OCI-LY1 (cell line): ENCODE measurements at regions not wholly inside any gene's neighbourhood (a gene's known extent, or its start where the extent isn't known, plus 50 kb on each side); places are given as distances from the start of the nearest gene placed in this dataset.

ENCODE experiments used
- H2AFZ ChIP-seq: fragments of 200-600 bp; sonication (generic), shearing (Covaris generic); 2 replicates; pipeline ENCODE4 v1.6.0; 2014; ENCODE audit warnings: antibody characterized with exemption, mild to moderate bottlenecking, low read length
- H3F3A ChIP-seq: fragments of 200-600 bp; sonication (generic), shearing (Covaris generic); 2 replicates; pipeline ENCODE4 v1.6.0; 2014; ENCODE audit warnings: mild to moderate bottlenecking, antibody characterized with exemption, low read length, moderate library complexity; ENCODE audit not compliant: insufficient read depth
- H3K27ac ChIP-seq: fragments of 200-600 bp; sonication (generic); 2 replicates; pipeline ENCODE4 v1.5.1; 2014; ENCODE audit warnings: low read length, mixed run types, mild to moderate bottlenecking, low read depth; ENCODE audit not compliant: poor library complexity, severe bottlenecking
- H3K27me3 ChIP-seq: fragments of 200-600 bp; sonication (generic); 2 replicates; pipeline ENCODE4 v1.6.0; 2014; ENCODE audit warnings: antibody characterized with exemption, mild to moderate bottlenecking, low read length, moderate library complexity; ENCODE audit not compliant: insufficient read depth
- H3K36me3 ChIP-seq: fragments of 200-600 bp; sonication (generic); 2 replicates; pipeline ENCODE4 v1.6.1; 2014; ENCODE audit warnings: mild to moderate bottlenecking, antibody characterized with exemption, low read length, moderate library complexity, mixed read lengths; ENCODE audit not compliant: insufficient read depth
- H3K4me1 ChIP-seq: fragments of 200-600 bp; sonication (generic); 2 replicates; pipeline ENCODE4 v1.5.1; 2014; ENCODE audit warnings: mild to moderate bottlenecking, low read length, moderate library complexity; ENCODE audit not compliant: insufficient read depth, severe bottlenecking
- H3K4me2 ChIP-seq: fragments of 200-600 bp; sonication (generic), shearing (Covaris generic); 2 replicates; pipeline ENCODE4 v1.6.1; 2014; ENCODE audit warnings: low read length
- H3K4me3 ChIP-seq: fragments of 200-600 bp; sonication (generic); 2 replicates; pipeline ENCODE4 v1.5.1; 2014; ENCODE audit warnings: low read length, low read depth, mild to moderate bottlenecking, mixed read lengths; ENCODE audit not compliant: poor library complexity, severe bottlenecking
- H3K79me2 ChIP-seq: fragments of 200-600 bp; shearing (Covaris generic); 2 replicates; pipeline ENCODE4 v1.6.1; 2016; ENCODE audit warnings: mixed run types, low read length, mixed read lengths; ENCODE audit not compliant: insufficient read depth
- H3K9ac ChIP-seq: fragments of 200-600 bp; sonication (generic), shearing (Covaris generic); 2 replicates; pipeline ENCODE4 v1.6.1; 2014; ENCODE audit warnings: mild to moderate bottlenecking, low read length, mixed read lengths
- H3K9me2 ChIP-seq: fragments of 200-600 bp; sonication (generic), shearing (Covaris generic); 2 replicates; pipeline ENCODE4 v1.6.1; 2014; ENCODE audit warnings: low read depth, mild to moderate bottlenecking, low read length, mixed read lengths
- H3K9me3 ChIP-seq: fragments of 200-600 bp; shearing (Covaris generic); 2 replicates; pipeline ENCODE4 v1.6.1; 2014; ENCODE audit warnings: low read length, mixed read lengths
- H4K20me1 ChIP-seq: fragments of 200-600 bp; sonication (generic), shearing (Covaris generic); 2 replicates; pipeline ENCODE4 v1.6.0; 2016; ENCODE audit warnings: mild to moderate bottlenecking, low read length; ENCODE audit not compliant: insufficient read depth
- EZH2 ChIP-seq: fragments of 200-600 bp; sonication (generic), shearing (Covaris generic); IDR thresholded peaks from 2 replicates; pipeline ENCODE4 v1.8.0; 2017; ENCODE audit warnings: borderline replicate concordance, mixed run types, mild to moderate bottlenecking, antibody characterized with exemption, low read length, moderate library complexity, mixed read lengths
- TF ChIP-seq, protein P1 (sequence below): fragments of 200-600 bp; sonication (generic), shearing (Covaris generic); IDR thresholded peaks from 2 replicates; pipeline ENCODE4 v1.5.1; 2017; ENCODE audit warnings: mild to moderate bottlenecking, antibody characterized with exemption, low read length, moderate library complexity, mixed read lengths

GRCh38 chr6:8760951-8761350, 325.6 kb upstream of the SLC35B3 start:
- no peaks in the 10 kb centered on the region for H3K9me2 ChIP-seq
- no peaks in the 10 kb centered on the region for H3K36me3 ChIP-seq
- H3F3A ChIP-seq: no peaks in the 10 kb centered on the region
- no peaks in the 10 kb centered on the region for H3K4me1 ChIP-seq
- H3K4me2 ChIP-seq: no peak overlapping the region
- H3K79me2 ChIP-seq: no peaks in the 10 kb centered on the region
- no peaks in the 10 kb centered on the region for H3K27me3 ChIP-seq
- TF ChIP-seq EZH2: no peak
- TF ChIP-seq, protein P1, sequence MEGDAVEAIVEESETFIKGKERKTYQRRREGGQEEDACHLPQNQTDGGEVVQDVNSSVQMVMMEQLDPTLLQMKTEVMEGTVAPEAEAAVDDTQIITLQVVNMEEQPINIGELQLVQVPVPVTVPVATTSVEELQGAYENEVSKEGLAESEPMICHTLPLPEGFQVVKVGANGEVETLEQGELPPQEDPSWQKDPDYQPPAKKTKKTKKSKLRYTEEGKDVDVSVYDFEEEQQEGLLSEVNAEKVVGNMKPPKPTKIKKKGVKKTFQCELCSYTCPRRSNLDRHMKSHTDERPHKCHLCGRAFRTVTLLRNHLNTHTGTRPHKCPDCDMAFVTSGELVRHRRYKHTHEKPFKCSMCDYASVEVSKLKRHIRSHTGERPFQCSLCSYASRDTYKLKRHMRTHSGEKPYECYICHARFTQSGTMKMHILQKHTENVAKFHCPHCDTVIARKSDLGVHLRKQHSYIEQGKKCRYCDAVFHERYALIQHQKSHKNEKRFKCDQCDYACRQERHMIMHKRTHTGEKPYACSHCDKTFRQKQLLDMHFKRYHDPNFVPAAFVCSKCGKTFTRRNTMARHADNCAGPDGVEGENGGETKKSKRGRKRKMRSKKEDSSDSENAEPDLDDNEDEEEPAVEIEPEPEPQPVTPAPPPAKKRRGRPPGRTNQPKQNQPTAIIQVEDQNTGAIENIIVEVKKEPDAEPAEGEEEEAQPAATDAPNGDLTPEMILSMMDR: no peak
- H2AFZ ChIP-seq: no peak overlapping the region
- H3K9ac ChIP-seq: no peak overlapping the region
- no peaks in the 10 kb centered on the region for H4K20me1 ChIP-seq
- H3K27ac ChIP-seq: no peak overlapping the region
- no peaks in the 10 kb centered on the region for H3K9me3 ChIP-seq
- H3K4me3 ChIP-seq: no peak overlapping the region

- no peaks in the 10 kb centered on the region for H3K4me1 ChIP-seq
- no peak overlapping the region for H3K4me3 ChIP-seq
- no peaks in the 10 kb centered on the region for H3K9me3 ChIP-seq
- no peak overlapping the region for H3K4me2 ChIP-seq
- TF ChIP-seq EZH2: no peak
- TF ChIP-seq, protein P1: no peak
- H4K20me1 ChIP-seq: no peaks in the 10 kb centered on the region
- no peaks in the 10 kb centered on the region for H3K36me3 ChIP-seq
- no peaks in the 10 kb centered on the region for H3K9me2 ChIP-seq
- H3F3A ChIP-seq: no peaks in the 10 kb centered on the region
- no peaks in the 10 kb centered on the region for H3K27me3 ChIP-seq
- no peak overlapping the region for H3K9ac ChIP-seq
- H3K79me2 ChIP-seq: no peaks in the 10 kb centered on the region
- H3K27ac ChIP-seq: no peak overlapping the region
- H2AFZ ChIP-seq: no peak overlapping the region
Observed at GRCh38 chr6:8758412-8758811, 323.1 kb upstream of the SLC35B3 start.

- Histone ChIP-seq H3K9ac (no peak overlapping the region), H3K27ac (no peak overlapping the region), H4K20me1 (no peaks in the 10 kb centered on the region), H3K79me2 (no peaks in the 10 kb centered on the region), H3F3A (no peaks in the 10 kb centered on the region), H3K4me2 (no peak overlapping the region), H2AFZ (no peak overlapping the region), H3K9me2 (no peaks in the 10 kb centered on the region), H3K4me3 (no peak overlapping the region), H3K27me3 (no peaks in the 10 kb centered on the region), H3K9me3 (no peaks in the 10 kb centered on the region), H3K36me3 (no peaks in the 10 kb centered on the region), H3K4me1 (no peaks in the 10 kb centered on the region)
- TF ChIP-seq EZH2: no peak
- TF ChIP-seq, protein P1: no peak
Observed at GRCh38 chr6:8750627-8751026, 315.3 kb upstream of the SLC35B3 start.
